Endothelial cell of umbilical vein (primary cell): ENCODE measurements at regions not wholly inside any gene's neighbourhood (a gene's known extent, or its start where the extent isn't known, plus 50 kb on each side); places are given as distances from the start of the nearest gene placed in this dataset.

Experiments used
- BruUV-seq: library from RNA; stranded (reverse); fragments of 400-500 nt; replicated peaks from 2 replicates; lab custom pipeline; 2021; lab: Mats Ljungman, UMichigan
- CTCF ChIA-PET: fragments of 300-600, 350-600 bp; sonication (Branson Sonifier 250); formaldehyde crosslinking; loops from one replicate; lab custom pipeline; 2021; ENCODE audit warnings: antibody characterized with exemption, inconsistent platforms; lab: Charles Lee
- POLR2A ChIA-PET: fragments of 300-600, 350-600 bp; sonication (Branson Sonifier 250); formaldehyde crosslinking; loops from one replicate; lab custom pipeline; 2021; ENCODE audit warnings: antibody characterized with exemption, inconsistent platforms; lab: Charles Lee
- DNase-seq: peaks from one replicate; pipeline ENCODE4 v3.0.0-alpha.2; 2011; ENCODE audit warnings: low read depth, low spot score
- FAIRE-seq: peaks from 2 replicates; lab custom pipeline; 2011; peaks lifted over from hg19 to GRCh38; lab: Jason Lieb, UNC
- H2AFZ ChIP-seq: 2 replicates; pipeline ENCODE4 v1.6.0; 2012; ENCODE audit warnings: low read depth, low read length, control low read depth, inconsistent platforms
- H3K27ac ChIP-seq: 2 replicates; pipeline ENCODE4 v1.5.1; 2011; ENCODE audit warnings: low read depth, mild to moderate bottlenecking, control low read depth, low read length, moderate library complexity; ENCODE audit not compliant: insufficient read depth
- H3K27me3 ChIP-seq, 2 experiments: 2 replicates each; pipeline versions ENCODE4 v1.6.0 to v1.6.1; 2011; ENCODE audit warnings: low read length in 2 of 2, mixed read lengths in 1 of 2; ENCODE audit not compliant: control insufficient read depth in 2 of 2, insufficient read depth in 2 of 2
- H3K36me3 ChIP-seq, 2 experiments: 2 replicates in 1 of 2; 3 replicates in 1 of 2; pipeline ENCODE4 v1.5.1; 2011; ENCODE audit warnings: low read length in 2 of 2, mild to moderate bottlenecking in 1 of 2, moderate library complexity in 1 of 2; ENCODE audit not compliant: control insufficient read depth in 2 of 2, insufficient read depth in 2 of 2; ENCODE audit errors: extremely low read depth in 1 of 2
- H3K4me1 ChIP-seq: 3 replicates; pipeline ENCODE4 v1.5.1; 2011; ENCODE audit warnings: mild to moderate bottlenecking, low read length; ENCODE audit not compliant: control insufficient read depth, insufficient read depth; ENCODE audit errors: extremely low read depth
- H3K4me2 ChIP-seq: 2 replicates; pipeline ENCODE4 v1.6.1; 2011; ENCODE audit warnings: low read length, control low read depth, mixed read lengths; ENCODE audit not compliant: insufficient read depth
- H3K4me3 ChIP-seq, 3 experiments: fragments of 200-600 bp in 1 of 3; sonication (generic), shearing (Covaris generic) in 1 of 3; replicated peaks in 1 of 3; 2 replicates each; pipeline ENCODE4 v1.5.1; 2011 to 2016; ENCODE audit warnings: control low read depth in 3 of 3, low read length in 3 of 3, mild to moderate bottlenecking in 2 of 3, inconsistent platforms in 1 of 3, low read depth in 1 of 3, moderate library complexity in 1 of 3; ENCODE audit not compliant: insufficient read depth in 1 of 3
- H3K79me2 ChIP-seq: 2 replicates; pipeline ENCODE4 v1.6.0; 2012; ENCODE audit warnings: low read length, inconsistent platforms; ENCODE audit not compliant: control insufficient read depth, insufficient read depth
- H3K9ac ChIP-seq: replicated peaks from 2 replicates; pipeline ENCODE3; 2011; ENCODE audit warnings: low read length, control low read depth; ENCODE audit not compliant: insufficient read depth; ENCODE audit errors: extremely low read depth
- H3K9me1 ChIP-seq: replicated peaks from 3 replicates; pipeline ENCODE4 v1.6.0; 2011; ENCODE audit warnings: mild to moderate bottlenecking, low read length; ENCODE audit not compliant: control insufficient read depth, insufficient read depth; ENCODE audit errors: extremely low read depth
- H3K9me3 ChIP-seq: replicated peaks from 2 replicates; pipeline ENCODE4 v1.5.1; 2012; ENCODE audit warnings: low read length, inconsistent platforms; ENCODE audit not compliant: control insufficient read depth, insufficient read depth
- H4K20me1 ChIP-seq: replicated peaks from 2 replicates; pipeline ENCODE3; 2011; ENCODE audit warnings: mild to moderate bottlenecking, low read length; ENCODE audit not compliant: control insufficient read depth, insufficient read depth; ENCODE audit errors: extremely low read depth
- EZH2 ChIP-seq: IDR thresholded peaks from 2 replicates; pipeline ENCODE4 v1.6.1; 2012; ENCODE audit warnings: borderline replicate concordance, low read depth, mild to moderate bottlenecking, moderate library complexity, low read length, inconsistent platforms; ENCODE audit not compliant: severe bottlenecking
- FOS ChIP-seq: IDR thresholded peaks from 2 replicates; pipeline ENCODE4 v1.6.1; 2011; ENCODE audit warnings: mild to moderate bottlenecking, low read length, moderate library complexity, borderline replicate concordance; ENCODE audit not compliant: insufficient read depth
- GATA2 ChIP-seq: IDR thresholded peaks from 2 replicates; pipeline ENCODE4 v1.7.0; 2011; ENCODE audit warnings: low read depth, mild to moderate bottlenecking, moderate library complexity, mixed read lengths, low read length; ENCODE audit not compliant: insufficient read length, insufficient read depth
- JUN ChIP-seq: IDR thresholded peaks from 2 replicates; pipeline ENCODE4 v1.6.1; 2011; ENCODE audit warnings: borderline replicate concordance, low read depth; ENCODE audit not compliant: insufficient read length, insufficient read depth
- MYC ChIP-seq: IDR thresholded peaks from one replicate; pipeline ENCODE4 v1.6.1; 2011; ENCODE audit warnings: mild to moderate bottlenecking, low read depth, low read length
- POLR2A ChIP-seq: IDR thresholded peaks from 2 replicates; pipeline ENCODE4 v1.6.1; 2012; ENCODE audit warnings: low read depth, mild to moderate bottlenecking, control low read depth, low read length
- POLR2AphosphoS5 ChIP-seq: IDR thresholded peaks from 2 replicates; pipeline ENCODE4 v1.6.1; 2012; ENCODE audit warnings: low read depth, mild to moderate bottlenecking, control low read depth, low read length, moderate library complexity; ENCODE audit not compliant: insufficient read depth
- dilution Hi-C: fragments of 300-500 bp; cut with MboI; formaldehyde crosslinking; loops from one replicate; pipeline ENCODE4 v1.15.0; 2019; ENCODE audit warnings: low sequenced_read_pairs; ENCODE audit not compliant: extremely low pct_ligation_motif_present
- intact Hi-C: fragments of 100-400 bp; cut with micrococcal nuclease; formaldehyde crosslinking; loops from one replicate; pipeline ENCODE4 v1.10.0; 2022
- TF ChIP-seq, protein P1 (sequence below): IDR thresholded peaks from 2 replicates; pipeline ENCODE4 v1.6.1; 2011; ENCODE audit not compliant: insufficient read depth, insufficient read length
- TF ChIP-seq, protein P2 (sequence below), 2 donors: IDR thresholded peaks; 1 replicate in 1 of 2; 2 replicates in 1 of 2; pipeline ENCODE4 v1.5.1; 2011; ENCODE audit warnings: low read length in 2 of 2, mild to moderate bottlenecking in 2 of 2, moderate library complexity in 2 of 2, control low read depth in 1 of 2, inconsistent platforms in 1 of 2, low read depth in 1 of 2; ENCODE audit not compliant: insufficient read depth in 1 of 2; ENCODE audit errors: extremely low read depth in 1 of 2

DNA sequence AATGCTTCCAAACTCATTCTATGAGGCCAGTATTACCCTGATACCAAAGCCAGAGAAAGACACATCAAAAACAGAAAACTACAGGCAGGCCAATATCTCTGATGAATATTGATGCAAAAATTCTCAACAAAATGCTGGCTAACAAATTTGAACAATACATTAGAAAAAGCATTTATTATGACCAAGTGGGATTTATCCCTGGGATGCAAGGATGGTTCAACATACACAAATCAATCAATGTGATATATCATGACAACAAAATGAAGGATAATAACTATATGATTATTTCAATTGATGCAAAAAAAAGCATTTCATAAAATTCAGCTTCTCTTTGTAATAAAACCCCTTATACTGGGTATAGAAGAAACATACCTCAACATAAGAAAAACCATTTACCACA, 550.9 kb downstream of the ADCYAP1 start:
- no peaks in the 10 kb centered on the region for H3K27me3 ChIP-seq
- FAIRE-seq (no peak), DNase-seq (no peak)
- H3K36me3 ChIP-seq, result no peaks in the 10 kb centered on the region
- H4K20me1 ChIP-seq, result no peaks in the 10 kb centered on the region
- H2AFZ ChIP-seq, result no peak overlapping the region
- H3K9me1 ChIP-seq, result no peaks in the 10 kb centered on the region
- CTCF ChIA-PET, result no interaction called here
- TF ChIP-seq JUN (no peak), POLR2AphosphoS5 (no peak), EZH2 (no peak), POLR2A (no peak), GATA2 (no peak), MYC (no peak), FOS (no peak)
- TF ChIP-seq, protein P1, sequence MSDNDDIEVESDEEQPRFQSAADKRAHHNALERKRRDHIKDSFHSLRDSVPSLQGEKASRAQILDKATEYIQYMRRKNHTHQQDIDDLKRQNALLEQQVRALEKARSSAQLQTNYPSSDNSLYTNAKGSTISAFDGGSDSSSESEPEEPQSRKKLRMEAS, result no peak
- TF ChIP-seq, protein P2, sequence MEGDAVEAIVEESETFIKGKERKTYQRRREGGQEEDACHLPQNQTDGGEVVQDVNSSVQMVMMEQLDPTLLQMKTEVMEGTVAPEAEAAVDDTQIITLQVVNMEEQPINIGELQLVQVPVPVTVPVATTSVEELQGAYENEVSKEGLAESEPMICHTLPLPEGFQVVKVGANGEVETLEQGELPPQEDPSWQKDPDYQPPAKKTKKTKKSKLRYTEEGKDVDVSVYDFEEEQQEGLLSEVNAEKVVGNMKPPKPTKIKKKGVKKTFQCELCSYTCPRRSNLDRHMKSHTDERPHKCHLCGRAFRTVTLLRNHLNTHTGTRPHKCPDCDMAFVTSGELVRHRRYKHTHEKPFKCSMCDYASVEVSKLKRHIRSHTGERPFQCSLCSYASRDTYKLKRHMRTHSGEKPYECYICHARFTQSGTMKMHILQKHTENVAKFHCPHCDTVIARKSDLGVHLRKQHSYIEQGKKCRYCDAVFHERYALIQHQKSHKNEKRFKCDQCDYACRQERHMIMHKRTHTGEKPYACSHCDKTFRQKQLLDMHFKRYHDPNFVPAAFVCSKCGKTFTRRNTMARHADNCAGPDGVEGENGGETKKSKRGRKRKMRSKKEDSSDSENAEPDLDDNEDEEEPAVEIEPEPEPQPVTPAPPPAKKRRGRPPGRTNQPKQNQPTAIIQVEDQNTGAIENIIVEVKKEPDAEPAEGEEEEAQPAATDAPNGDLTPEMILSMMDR (IDR thresholded peaks at IDR 0.05; ENCODE audit: extremely low read depth in 1 of 2, insufficient read depth in 1 of 2, low read depth in 1 of 2, low read length in 2 of 2), result no peak
- no peak overlapping the region for H3K4me2 ChIP-seq
- no TSS peak for BruUV-seq
- intact Hi-C loops, result no loop called here
- POLR2A ChIA-PET, result no interaction called here
- no peaks in the 10 kb centered on the region for H3K4me1 ChIP-seq
- no peaks in the 10 kb centered on the region for H3K9me3 ChIP-seq
- dilution Hi-C loops, result no loop called here
- no peaks in the 10 kb centered on the region for H3K79me2 ChIP-seq
- H3K9ac ChIP-seq, result no peak overlapping the region
- H3K27ac ChIP-seq, result no peak overlapping the region
- no peak overlapping the region for H3K4me3 ChIP-seq
